ACC112 (cell line): ENCODE measurements at regions not wholly inside any gene's neighbourhood (a gene's known extent, or its start where the extent isn't known, plus 50 kb on each side); places are given as distances from the start of the nearest gene placed in this dataset.

Experiments
- H2AFZ ChIP-seq: fragments of 200-600 bp; sonication (generic); one replicate; pipeline ENCODE4 v1.6.0; 2017; ENCODE audit warnings: antibody characterized with exemption, low read length; ENCODE audit not compliant: unreplicated experiment
- H3K27ac ChIP-seq: fragments of 200-600 bp; sonication (generic); 2 replicates; pipeline ENCODE4 v1.5.1; 2014; ENCODE audit warnings: low read depth, mild to moderate bottlenecking, antibody characterized with exemption, low read length, moderate library complexity
- H3K27me3 ChIP-seq: fragments of 200-600 bp; sonication (generic); 2 replicates; pipeline ENCODE4 v1.6.1; 2014; ENCODE audit warnings: mild to moderate bottlenecking, antibody characterized with exemption, low read length, moderate library complexity, mixed read lengths; ENCODE audit not compliant: insufficient read depth
- H3K36me3 ChIP-seq: fragments of 200-600 bp; sonication (generic); 2 replicates; pipeline ENCODE4 v1.6.1; 2016; ENCODE audit warnings: mild to moderate bottlenecking, antibody characterized with exemption, low read length, moderate library complexity, mixed read lengths; ENCODE audit not compliant: insufficient read depth
- H3K4me1 ChIP-seq: fragments of 200-600 bp; sonication (generic); one replicate; pipeline ENCODE4 v1.6.1; 2016; ENCODE audit warnings: low read length, mixed read lengths; ENCODE audit not compliant: insufficient read depth, unreplicated experiment, control insufficient read depth
- H3K4me3 ChIP-seq: fragments of 200-600 bp; sonication (generic); 2 replicates; pipeline ENCODE4 v1.5.1; 2014; ENCODE audit warnings: mild to moderate bottlenecking, low read depth, low read length
- H3K79me2 ChIP-seq: fragments of 200-600 bp; sonication (generic); one replicate; pipeline ENCODE4 v1.6.0; 2016; ENCODE audit warnings: low read length; ENCODE audit not compliant: control insufficient read depth, unreplicated experiment, insufficient read depth

DNA sequence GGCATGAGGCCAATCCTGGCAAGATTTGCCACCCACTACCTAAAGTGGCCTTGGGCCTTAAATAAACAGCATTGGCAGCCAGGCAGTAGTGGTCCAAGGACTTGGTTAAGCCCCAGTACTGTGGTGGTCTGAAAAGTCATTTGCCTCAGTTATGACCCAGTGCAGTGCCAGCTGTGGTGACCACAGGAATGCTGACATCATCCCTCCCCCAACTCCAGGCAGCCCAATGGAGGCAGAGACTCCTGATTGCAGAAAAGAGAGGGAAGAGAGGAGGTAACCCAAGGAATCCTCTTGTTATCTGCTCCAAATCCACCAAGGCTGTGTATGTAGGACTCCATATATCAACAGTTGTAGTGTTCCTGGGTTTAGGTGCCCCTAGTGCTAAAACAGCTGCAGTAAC lies 883.6 kb downstream of the SQOR start:
- Histone ChIP-seq H2AFZ (no peak overlapping the region), H3K27me3 (no peaks in the 10 kb centered on the region), H3K4me1 (no peaks in the 10 kb centered on the region), H3K27ac (no peak overlapping the region), H3K4me3 (no peak overlapping the region), H3K36me3 (no peaks in the 10 kb centered on the region), H3K79me2 (no peaks in the 10 kb centered on the region)

DNA sequence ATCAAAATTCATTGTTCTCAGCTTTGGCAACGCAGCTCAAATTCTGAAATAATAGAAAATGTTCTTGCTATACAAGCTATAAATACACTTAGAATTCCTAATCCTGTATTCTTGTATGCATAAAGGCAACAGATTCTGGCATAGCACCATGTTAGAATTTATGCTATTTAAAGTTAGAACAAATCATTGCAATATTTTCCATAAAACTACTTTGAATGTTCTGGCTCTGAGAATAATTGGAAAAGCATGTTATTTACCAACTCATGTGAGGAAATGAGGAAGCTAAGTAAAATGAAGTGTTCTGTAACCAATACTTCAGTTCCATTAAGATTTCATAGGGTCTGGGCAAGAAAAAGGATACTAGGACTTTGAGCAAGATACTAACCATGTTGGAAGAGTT lies 888.9 kb downstream of the SQOR start:
- Histone ChIP-seq H2AFZ (no peak overlapping the region), H3K27me3 (no peaks in the 10 kb centered on the region), H3K79me2 (no peaks in the 10 kb centered on the region), H3K36me3 (no peaks in the 10 kb centered on the region), H3K27ac (no peak overlapping the region), H3K4me3 (no peak overlapping the region), H3K4me1 (no peaks in the 10 kb centered on the region)

DNA sequence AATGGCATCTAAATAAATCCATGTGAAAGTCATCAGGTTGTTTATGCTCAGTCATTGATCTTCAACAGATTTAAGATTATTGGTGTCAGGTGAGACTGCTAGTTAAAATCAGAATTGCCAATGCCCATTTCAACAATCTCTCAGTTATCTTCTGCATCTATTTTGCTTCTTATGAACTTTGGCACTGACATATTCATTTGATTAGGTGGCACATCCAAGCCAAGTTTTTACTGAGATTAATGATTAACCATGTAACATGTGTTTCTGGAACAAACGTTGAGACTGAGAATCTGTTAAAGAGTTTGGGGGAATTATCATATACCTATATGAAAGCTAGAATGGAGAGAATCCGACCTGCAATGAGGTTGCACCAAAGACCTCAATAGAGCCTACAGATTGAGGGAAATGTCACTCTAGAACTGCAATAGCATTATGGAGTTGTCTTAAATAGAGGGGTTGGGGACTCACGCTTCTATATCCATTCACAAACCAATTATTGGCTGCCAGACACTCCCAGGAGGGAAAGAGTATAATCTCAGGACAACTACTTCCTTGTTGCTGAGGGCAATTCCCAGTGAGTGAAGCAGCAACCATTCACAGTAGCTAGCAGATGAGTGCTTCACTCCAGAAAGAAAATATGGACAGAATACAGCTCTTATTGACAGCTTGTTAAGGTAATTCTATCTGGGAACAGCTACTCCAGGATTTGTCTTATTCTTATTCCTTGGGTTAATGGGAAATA lies 891.3 kb downstream of the SQOR start:
- no peak overlapping the region for H2AFZ ChIP-seq
- no peaks in the 10 kb centered on the region for H3K4me1 ChIP-seq
- H3K79me2 ChIP-seq, result no peaks in the 10 kb centered on the region
- no peak overlapping the region for H3K27ac ChIP-seq
- H3K4me3 ChIP-seq, result no peak overlapping the region
- H3K27me3 ChIP-seq, result no peaks in the 10 kb centered on the region
- no peaks in the 10 kb centered on the region for H3K36me3 ChIP-seq

DNA sequence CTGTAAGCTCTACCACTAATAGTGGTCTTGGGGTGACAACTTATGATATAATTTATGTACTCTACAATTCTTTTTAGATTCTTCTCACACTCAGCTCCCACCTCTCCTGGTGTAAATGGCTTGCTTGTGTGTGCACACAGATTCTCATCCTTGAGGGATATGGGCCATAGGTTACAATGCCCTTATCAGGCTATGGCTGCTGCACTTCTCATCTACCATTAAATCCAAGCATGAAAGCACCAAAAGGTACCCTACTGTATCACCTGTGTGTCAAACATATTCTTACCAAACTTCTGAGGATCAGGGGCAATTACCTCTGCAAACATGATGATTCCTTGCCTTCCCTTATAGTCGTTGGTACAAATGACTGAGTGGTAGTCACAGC lies 891.9 kb downstream of the SQOR start:
- H3K4me1 ChIP-seq, result no peaks in the 10 kb centered on the region
- no peak overlapping the region for H2AFZ ChIP-seq
- H3K36me3 ChIP-seq, result no peaks in the 10 kb centered on the region
- no peaks in the 10 kb centered on the region for H3K79me2 ChIP-seq
- H3K4me3 ChIP-seq, result no peak overlapping the region
- no peaks in the 10 kb centered on the region for H3K27me3 ChIP-seq
- H3K27ac ChIP-seq, result no peak overlapping the region

DNA sequence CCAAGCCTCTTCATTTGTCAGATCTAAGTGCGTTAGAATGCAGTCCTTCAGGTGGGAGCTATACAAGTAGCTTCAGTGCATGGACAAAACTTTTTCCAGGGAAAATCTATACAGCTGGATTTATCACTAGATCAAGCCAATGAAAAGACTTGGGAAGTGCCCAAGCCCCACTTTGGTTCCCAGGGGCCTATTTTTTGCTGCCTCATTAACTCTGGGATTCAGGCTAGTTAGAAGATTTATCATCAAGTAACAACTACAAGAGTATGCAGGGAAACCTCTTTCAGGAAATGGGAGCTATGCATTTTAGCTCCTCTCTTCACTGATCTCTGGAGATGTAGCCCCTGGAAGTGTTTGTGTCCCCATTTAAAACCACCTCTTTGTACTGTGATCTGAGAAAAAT lies 908.8 kb downstream of the SQOR start:
- no peak overlapping the region for H2AFZ ChIP-seq
- no peaks in the 10 kb centered on the region for H3K4me1 ChIP-seq
- H3K4me3 ChIP-seq, result no peak overlapping the region
- H3K27ac ChIP-seq, result no peak overlapping the region
- no peaks in the 10 kb centered on the region for H3K79me2 ChIP-seq
- no peaks in the 10 kb centered on the region for H3K27me3 ChIP-seq
- H3K36me3 ChIP-seq, result no peaks in the 10 kb centered on the region

DNA sequence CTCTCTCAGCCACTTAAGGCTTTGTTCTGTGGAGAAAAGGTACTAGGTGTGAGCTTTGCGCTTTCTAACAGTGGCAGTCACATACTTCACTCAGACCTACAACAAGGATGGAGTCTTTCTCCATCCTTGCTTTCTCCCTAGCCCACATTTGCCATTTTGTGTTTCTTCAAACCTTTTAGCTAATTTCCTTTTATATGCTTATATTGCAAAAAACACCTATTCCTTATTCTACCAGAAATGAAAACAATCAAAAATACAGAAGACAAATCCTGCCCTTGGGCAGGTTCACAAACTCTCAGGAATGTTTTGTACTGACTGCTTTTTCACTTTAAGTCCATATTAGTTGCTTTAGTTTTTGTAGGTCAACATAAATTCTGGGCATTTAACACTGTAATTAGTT lies 914.2 kb downstream of the SQOR start:
- Histone ChIP-seq H3K79me2 (no peaks in the 10 kb centered on the region), H3K36me3 (no peaks in the 10 kb centered on the region), H3K27me3 (no peaks in the 10 kb centered on the region), H2AFZ (no peak overlapping the region), H3K4me1 (no peaks in the 10 kb centered on the region), H3K4me3 (no peak overlapping the region), H3K27ac (no peak overlapping the region)

DNA sequence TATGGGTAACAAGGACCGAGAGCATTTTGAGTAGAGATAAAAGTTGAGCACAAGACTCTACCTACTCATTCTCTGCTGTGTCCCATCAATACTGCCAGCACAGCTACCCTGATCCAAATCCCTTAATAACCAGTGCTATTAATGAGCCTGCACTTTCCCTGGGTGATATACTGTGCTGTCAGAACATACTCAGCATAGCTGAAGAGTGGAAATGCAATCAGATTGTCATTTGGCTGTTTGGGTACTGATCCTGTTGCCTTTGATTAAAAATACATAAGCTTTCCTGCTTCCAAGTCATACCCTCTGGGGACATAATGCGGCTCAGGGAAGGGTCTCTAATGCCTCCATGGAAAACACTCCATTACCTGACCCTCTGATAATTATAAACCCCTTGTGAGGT lies 917.5 kb downstream of the SQOR start:
- no peak overlapping the region for H3K27ac ChIP-seq
- no peak overlapping the region for H3K4me3 ChIP-seq
- H3K4me1 ChIP-seq, result no peaks in the 10 kb centered on the region

DNA sequence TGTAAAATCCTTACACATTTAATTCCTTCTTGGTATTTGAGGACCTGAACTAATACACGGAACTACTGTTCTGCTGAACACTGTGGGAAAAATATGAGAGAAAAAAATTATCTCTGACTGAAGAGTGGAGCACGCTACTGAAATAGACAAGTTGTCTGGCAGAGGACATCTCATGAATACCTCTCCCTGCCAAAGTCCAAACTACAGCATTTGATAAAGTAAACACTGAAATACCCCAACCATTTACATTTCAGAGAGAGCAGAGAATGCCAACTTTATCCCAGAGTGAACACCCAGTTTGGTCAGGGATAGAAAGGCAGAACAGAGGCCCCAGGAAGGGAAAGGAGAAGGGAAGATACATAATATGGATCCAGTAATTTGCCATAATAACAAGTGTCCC lies 920.7 kb downstream of the SQOR start:
- H3K4me3 ChIP-seq, result no peak overlapping the region
- H3K79me2 ChIP-seq, result no peaks in the 10 kb centered on the region
- H2AFZ ChIP-seq, result no peak overlapping the region
- no peaks in the 10 kb centered on the region for H3K36me3 ChIP-seq
- H3K27ac ChIP-seq, result no peak overlapping the region
- H3K27me3 ChIP-seq, result no peaks in the 10 kb centered on the region
- no peaks in the 10 kb centered on the region for H3K4me1 ChIP-seq

More for the DNA sequence above, 917.5 kb downstream of the SQOR start:
- Histone ChIP-seq H3K27me3 (no peaks in the 10 kb centered on the region), H2AFZ (no peak overlapping the region), H3K79me2 (no peaks in the 10 kb centered on the region), H3K36me3 (no peaks in the 10 kb centered on the region)

DNA sequence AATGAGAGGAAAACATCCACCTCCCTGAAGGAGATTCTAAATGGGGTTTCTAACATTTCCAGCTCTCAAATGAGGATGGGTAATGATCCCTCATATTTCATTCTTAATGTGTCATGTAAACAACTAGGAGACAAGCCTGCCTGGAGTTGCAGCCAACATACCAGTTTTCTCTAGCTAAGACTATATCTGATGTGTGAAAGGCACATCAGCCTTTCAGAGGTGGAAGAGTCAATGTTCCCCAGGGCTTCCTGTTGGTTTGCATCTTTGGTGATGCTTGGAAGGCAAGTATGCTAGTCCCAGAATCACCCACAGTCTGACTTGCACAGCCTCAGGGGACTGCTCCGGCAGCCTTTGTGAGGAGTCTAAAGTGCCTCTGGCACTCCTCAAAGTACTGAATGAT lies 921.2 kb downstream of the SQOR start:
- H2AFZ ChIP-seq, result no peak overlapping the region
- H3K27ac ChIP-seq, result no peak overlapping the region
- no peak overlapping the region for H3K4me3 ChIP-seq
- H3K79me2 ChIP-seq, result no peaks in the 10 kb centered on the region
- no peaks in the 10 kb centered on the region for H3K27me3 ChIP-seq
- no peaks in the 10 kb centered on the region for H3K36me3 ChIP-seq
- H3K4me1 ChIP-seq, result no peaks in the 10 kb centered on the region

DNA sequence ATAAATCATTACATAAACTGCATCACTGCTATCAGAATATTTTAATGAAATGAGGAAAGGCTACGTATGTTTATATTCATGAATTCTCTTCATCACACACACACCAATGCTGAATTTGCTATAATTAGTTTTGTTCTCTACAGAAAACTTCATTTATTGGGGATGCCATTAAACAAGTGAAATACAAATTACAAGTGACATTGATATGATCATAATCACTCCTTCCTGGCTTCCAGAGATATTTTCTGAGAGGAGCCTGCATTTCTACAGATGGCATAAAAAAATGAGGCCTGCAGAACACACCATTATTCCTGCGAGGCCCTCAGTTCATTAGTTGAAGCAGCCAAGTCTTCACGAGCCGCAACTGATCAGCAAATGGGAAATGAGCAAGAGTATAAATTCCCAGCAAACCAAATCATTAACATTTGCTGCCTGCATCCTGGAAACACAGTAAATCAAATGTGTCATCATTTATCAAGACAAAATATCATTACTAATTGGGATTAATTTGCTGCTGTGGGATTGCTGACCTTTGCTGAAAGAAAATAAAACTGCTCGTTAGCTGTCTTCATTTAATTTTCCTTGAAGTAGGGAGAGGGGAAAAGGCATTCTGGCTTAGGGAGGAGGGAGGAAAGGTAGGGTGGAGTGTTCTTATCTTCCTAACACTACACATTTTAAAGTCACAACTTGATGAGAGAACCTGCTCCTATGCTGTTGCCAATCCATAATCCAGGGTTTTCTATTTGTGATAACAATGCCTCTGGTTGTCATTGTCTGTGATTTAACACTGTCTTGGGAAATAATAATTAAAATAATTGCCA lies 921.9 kb downstream of the SQOR start:
- Histone ChIP-seq H3K79me2 (no peaks in the 10 kb centered on the region), H3K27ac (no peak overlapping the region), H3K27me3 (no peaks in the 10 kb centered on the region), H2AFZ (no peak overlapping the region), H3K4me3 (no peak overlapping the region), H3K4me1 (no peaks in the 10 kb centered on the region), H3K36me3 (no peaks in the 10 kb centered on the region)

DNA sequence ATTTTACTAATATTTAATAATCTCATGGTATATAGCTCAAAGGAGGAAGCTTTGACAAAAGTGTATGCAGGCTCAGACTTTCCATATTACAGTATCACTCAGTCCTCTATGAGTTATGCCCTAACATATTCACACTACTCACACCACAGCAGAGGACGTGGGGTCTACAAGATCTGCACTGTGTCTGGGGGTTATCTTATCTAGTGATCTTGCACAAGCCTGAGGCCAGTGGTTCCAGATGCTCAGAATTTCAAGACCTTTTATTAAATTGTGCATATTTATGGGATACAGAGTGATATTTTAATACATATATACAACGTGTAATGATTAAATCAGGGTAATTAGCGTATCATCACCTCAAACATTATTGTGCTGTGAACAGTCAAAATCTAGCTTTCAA lies 933.1 kb downstream of the SQOR start:
- no peaks in the 10 kb centered on the region for H3K36me3 ChIP-seq
- no peaks in the 10 kb centered on the region for H3K79me2 ChIP-seq
- no peak overlapping the region for H3K4me3 ChIP-seq
- H3K27ac ChIP-seq, result no peak overlapping the region
- no peaks in the 10 kb centered on the region for H3K4me1 ChIP-seq
- H3K27me3 ChIP-seq, result no peaks in the 10 kb centered on the region
- no peak overlapping the region for H2AFZ ChIP-seq
